Mesenchymal stem cell (in vitro differentiated cells and primary cell): ENCODE measurements at regions not wholly inside any gene's neighbourhood (a gene's known extent, or its start where the extent isn't known, plus 50 kb on each side); places are given as distances from the start of the nearest gene placed in this dataset.
A peak's percentile ranks its signal among the peaks of the same experiment; 100 is the strongest.

ENCODE experiments used
- DNase-seq: peaks from one replicate; pipeline ENCODE4 v3.0.0-alpha.2; 2013
- H2AFZ ChIP-seq: one replicate; pipeline ENCODE4 v1.6.1; 2013; ENCODE audit warnings: low read depth, mild to moderate bottlenecking, control low read depth, inconsistent platforms, low read length, moderate library complexity
- H2AK5ac ChIP-seq: 2 replicates; pipeline ENCODE4 v1.6.1; 2013; ENCODE audit warnings: low read length, moderate library complexity, mild to moderate bottlenecking, inconsistent platforms; ENCODE audit not compliant: severe bottlenecking
- H2BK120ac ChIP-seq: one replicate; pipeline ENCODE4 v1.6.1; 2013; ENCODE audit warnings: low read depth, mild to moderate bottlenecking, inconsistent platforms, low read length, moderate library complexity
- H2BK12ac ChIP-seq, 2 experiments: one replicate each; pipeline ENCODE4 v1.6.1; 2013; ENCODE audit warnings: inconsistent platforms in 2 of 2, low read length in 2 of 2, mild to moderate bottlenecking in 2 of 2, moderate library complexity in 2 of 2, control low read depth in 1 of 2
- H2BK15ac ChIP-seq: one replicate; pipeline ENCODE4 v1.6.1; 2013; ENCODE audit warnings: mild to moderate bottlenecking, low read depth, inconsistent platforms; ENCODE audit not compliant: poor library complexity, severe bottlenecking
- H2BK5ac ChIP-seq: 2 replicates; pipeline ENCODE4 v1.6.1; 2013; ENCODE audit warnings: low read depth, mild to moderate bottlenecking, low read length, control low read depth, inconsistent platforms; ENCODE audit not compliant: poor library complexity, severe bottlenecking
- H3K14ac ChIP-seq, 2 experiments: one replicate each; pipeline ENCODE4 v1.6.1; 2013; ENCODE audit warnings: inconsistent platforms in 2 of 2, low read length in 2 of 2, control low read depth in 1 of 2, mild to moderate bottlenecking in 1 of 2, moderate library complexity in 1 of 2
- H3K18ac ChIP-seq, 2 experiments: one replicate each; pipeline ENCODE4 v1.6.1; 2013; ENCODE audit warnings: inconsistent platforms in 2 of 2, low read length in 2 of 2, control low read depth in 1 of 2, low read depth in 1 of 2, mild to moderate bottlenecking in 1 of 2
- H3K23ac ChIP-seq, 2 experiments: one replicate each; pipeline ENCODE4 v1.6.1; 2013; ENCODE audit warnings: inconsistent platforms in 2 of 2, low read length in 2 of 2, mild to moderate bottlenecking in 2 of 2, moderate library complexity in 2 of 2, control low read depth in 1 of 2
- H3K27ac ChIP-seq: 2 replicates; pipeline ENCODE4 v1.5.1; 2013; ENCODE audit warnings: mild to moderate bottlenecking, moderate library complexity, low read length, control low read depth, inconsistent platforms; ENCODE audit not compliant: poor library complexity, severe bottlenecking
- H3K27me3 ChIP-seq, 2 experiments: 2 replicates each; pipeline versions ENCODE4 v1.6.1 to v1.7.0; 2013; ENCODE audit warnings: low read length in 2 of 2, mild to moderate bottlenecking in 2 of 2, moderate library complexity in 2 of 2, control low read depth in 1 of 2, inconsistent platforms in 1 of 2; ENCODE audit not compliant: control insufficient read depth in 1 of 2, insufficient read depth in 1 of 2
- H3K36me3 ChIP-seq, 2 experiments: 2 replicates each; pipeline versions ENCODE4 v1.6.1 to v1.7.0; 2013; ENCODE audit warnings: low read length in 2 of 2, control low read depth in 1 of 2, inconsistent platforms in 1 of 2, low read depth in 1 of 2, mild to moderate bottlenecking in 1 of 2; ENCODE audit not compliant: insufficient read depth in 2 of 2, control insufficient read depth in 1 of 2
- H3K4ac ChIP-seq, 2 experiments: one replicate each; pipeline ENCODE4 v1.6.1; 2013; ENCODE audit warnings: inconsistent platforms in 2 of 2, low read length in 2 of 2, mild to moderate bottlenecking in 2 of 2, moderate library complexity in 2 of 2, control low read depth in 1 of 2, low read depth in 1 of 2
- H3K4me1 ChIP-seq: 2 replicates; pipeline ENCODE4 v1.6.1; 2013; ENCODE audit warnings: low read depth, low read length, control low read depth; ENCODE audit not compliant: control insufficient read depth, insufficient read depth
- H3K4me2 ChIP-seq: 2 replicates; pipeline ENCODE4 v1.6.1; 2013; ENCODE audit warnings: low read length, mild to moderate bottlenecking, inconsistent platforms; ENCODE audit not compliant: poor library complexity, severe bottlenecking
- H3K4me3 ChIP-seq, 2 experiments: 2 replicates each; pipeline versions ENCODE4 v1.5.1 to v1.7.0; 2013; ENCODE audit warnings: low read length in 2 of 2, mild to moderate bottlenecking in 2 of 2, control low read depth in 1 of 2, low read depth in 1 of 2; ENCODE audit not compliant: insufficient read depth in 1 of 2
- H3K79me1 ChIP-seq: replicated peaks from 2 replicates; pipeline ENCODE4 v1.6.1; 2013; ENCODE audit warnings: mild to moderate bottlenecking, control low read depth, low read length, inconsistent platforms; ENCODE audit not compliant: poor library complexity, severe bottlenecking
- H3K9ac ChIP-seq: 2 replicates; pipeline ENCODE4 v1.7.0; 2013; ENCODE audit warnings: mild to moderate bottlenecking, low read length, moderate library complexity
- H3K9me3 ChIP-seq: 2 replicates; pipeline ENCODE4 v1.7.0; 2013; ENCODE audit warnings: mild to moderate bottlenecking, low read length; ENCODE audit not compliant: control insufficient read depth
- H4K8ac ChIP-seq: one replicate; pipeline ENCODE4 v1.6.1; 2013; ENCODE audit warnings: inconsistent platforms, mild to moderate bottlenecking, low read length, moderate library complexity
- H4K91ac ChIP-seq: one replicate; pipeline ENCODE4 v1.6.1; 2013; ENCODE audit warnings: mild to moderate bottlenecking, low read length, inconsistent platforms
- WGBS: methylation state at CpG from one replicate; pipeline ENCODE4 v1.1.7; 2013; ENCODE audit warnings: mixed read lengths; 5-methylcytosine and 5-hydroxymethylcytosine counted together

DNA sequence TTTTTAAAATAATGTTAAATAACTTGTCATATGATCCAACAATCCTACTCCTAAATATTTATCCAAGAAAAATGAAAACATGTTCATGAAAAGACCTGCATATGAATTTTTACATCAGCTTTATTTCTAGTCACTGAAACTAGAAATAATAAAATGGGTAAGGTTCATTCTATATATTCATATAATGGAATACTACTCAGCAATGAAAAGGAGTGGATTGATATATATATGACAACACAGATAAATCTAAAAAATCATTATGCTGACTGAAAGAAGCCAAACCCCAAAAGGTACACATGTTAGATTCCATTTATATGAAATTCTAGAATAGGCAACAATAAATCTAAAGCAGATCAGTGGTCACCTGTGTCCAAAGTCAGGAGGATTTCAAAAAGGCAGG lies 84.9 kb upstream of the PCBD1 start:
- Histone ChIP-seq H2AFZ (no peak overlapping the region), H3K4ac (no peak overlapping the region), H3K27me3 (peaks cover 28 to 65% of the 10 kb centered on the region in 2 experiments), H3K23ac (no peak overlapping the region), H3K4me2 (no peak overlapping the region), H4K91ac (no peak overlapping the region), H2BK5ac (no peak overlapping the region), H3K9ac (no peak overlapping the region), H3K14ac (no peak overlapping the region), H3K18ac (no peak overlapping the region), H2BK15ac (no peak overlapping the region), H2BK120ac (no peak overlapping the region), H3K79me1 (no peaks in the 10 kb centered on the region), H2AK5ac (no peak overlapping the region), H4K8ac (no peak overlapping the region), H3K36me3 (no peaks in the 10 kb centered on the region), H3K4me3 (no peak overlapping the region), H2BK12ac (no peak overlapping the region), H3K27ac (no peak overlapping the region), H3K9me3 (peaks cover 6% of the 10 kb centered on the region), H3K4me1 (no peaks in the 10 kb centered on the region)
- no peak for DNase-seq

DNA sequence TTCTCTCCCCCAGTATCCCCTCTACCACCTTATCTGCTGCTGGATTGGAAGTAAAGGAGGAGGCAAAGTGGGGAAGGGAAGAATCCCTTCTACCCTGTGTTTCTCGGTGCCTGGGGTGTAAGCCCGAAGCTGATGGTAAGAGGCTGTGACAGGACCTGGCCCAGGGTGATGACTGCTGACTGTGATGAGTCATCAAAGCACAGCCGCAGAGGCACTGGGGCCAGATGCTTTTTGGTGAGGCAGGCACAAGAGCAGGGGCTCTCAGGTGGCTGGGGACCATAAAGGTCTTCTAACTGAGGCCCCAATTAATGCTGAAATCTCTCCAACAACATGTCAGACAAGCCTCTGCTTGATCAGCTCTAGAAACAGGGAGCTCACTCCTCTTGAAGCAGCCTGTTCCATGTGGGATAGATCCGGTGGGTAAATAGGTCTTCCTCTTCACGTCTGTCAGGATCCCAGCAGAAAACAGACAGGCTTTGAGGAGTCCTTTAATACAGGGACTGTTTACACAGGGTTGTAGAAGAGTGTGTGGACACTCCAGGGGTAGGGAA lies 86.1 kb upstream of the PCBD1 start:
- Histone ChIP-seq H3K18ac (no peak overlapping the region), H3K4me2 (no peak overlapping the region), H3K9me3 (peaks cover 6% of the 10 kb centered on the region), H3K4ac (no peak overlapping the region), H3K27me3 (peaks cover 28 to 64% of the 10 kb centered on the region in 2 experiments), H2AFZ (no peak overlapping the region), H3K23ac (no peak overlapping the region), H2BK5ac (no peak overlapping the region), H2BK15ac (no peak overlapping the region), H3K14ac (no peak overlapping the region), H2BK120ac (no peak overlapping the region), H3K4me1 (no peaks in the 10 kb centered on the region), H3K4me3 (no peak overlapping the region), H2BK12ac (no peak overlapping the region), H4K91ac (no peak overlapping the region), H3K27ac (no peak overlapping the region), H3K79me1 (no peaks in the 10 kb centered on the region), H3K9ac (no peak overlapping the region), H4K8ac (no peak overlapping the region), H3K36me3 (no peaks in the 10 kb centered on the region), H2AK5ac (no peak overlapping the region)
- DNase-seq = peak; percentile 3
- WGBS = 35% methylated on average over 5 of the region's 5 CpGs

DNA sequence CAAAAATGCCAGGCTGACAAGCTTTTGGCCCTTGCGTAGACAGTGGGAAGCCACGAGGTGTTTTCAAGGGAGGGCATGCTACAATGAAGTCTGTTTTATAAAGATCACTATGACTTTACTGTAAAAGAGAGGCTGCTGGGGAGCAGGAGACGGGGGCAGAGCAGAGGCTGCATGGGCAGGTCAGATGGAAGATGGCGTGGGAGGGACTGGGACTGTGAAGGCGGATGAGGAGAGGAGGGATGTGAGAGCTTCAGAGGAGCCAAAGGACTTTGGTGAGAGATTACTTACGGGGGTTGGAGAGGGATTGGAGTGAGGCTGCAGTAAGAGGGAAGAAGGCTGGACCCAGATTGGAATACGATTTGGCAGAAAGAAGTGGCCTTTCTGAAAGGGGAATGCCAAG lies 86.6 kb upstream of the PCBD1 start:
- no peak overlapping the region for H3K4ac ChIP-seq
- DNase-seq = no peak
- H4K8ac ChIP-seq = no peak overlapping the region
- no peaks in the 10 kb centered on the region for H3K4me1 ChIP-seq
- H3K36me3 ChIP-seq = no peaks in the 10 kb centered on the region
- H3K14ac ChIP-seq = no peak overlapping the region
- peaks cover 32 to 65% of the 10 kb centered on the region in 2 experiments for H3K27me3 ChIP-seq
- no peak overlapping the region for H3K27ac ChIP-seq
- H3K4me3 ChIP-seq = no peak overlapping the region
- H3K9me3 ChIP-seq = peaks cover 6% of the 10 kb centered on the region
- no peak overlapping the region for H3K4me2 ChIP-seq
- 79% methylated on average over 6 of the region's 7 CpGs for WGBS
- no peak overlapping the region for H2BK12ac ChIP-seq
- H2BK120ac ChIP-seq = no peak overlapping the region
- no peaks in the 10 kb centered on the region for H3K79me1 ChIP-seq
- no peak overlapping the region for H3K9ac ChIP-seq
- no peak overlapping the region for H2BK15ac ChIP-seq
- no peak overlapping the region for H2AFZ ChIP-seq
- no peak overlapping the region for H4K91ac ChIP-seq
- no peak overlapping the region for H3K23ac ChIP-seq
- H2BK5ac ChIP-seq = no peak overlapping the region
- no peak overlapping the region for H3K18ac ChIP-seq
- no peak overlapping the region for H2AK5ac ChIP-seq

- 80% methylated on average over 6 of the region's 6 CpGs for WGBS
- Histone ChIP-seq H3K4me1 (peaks cover under 1% of the 10 kb centered on the region), H3K9me3 (peaks cover 6% of the 10 kb centered on the region)
Observed at GRCh38 chr10:70976063-70976695, 87.8 kb upstream of the PCBD1 start.

More at GRCh38 chr10:70976063-70976695, 87.8 kb upstream of the PCBD1 start:
- Histone ChIP-seq H2BK15ac (no peak overlapping the region), H2BK5ac (no peak overlapping the region), H3K27me3 (peaks cover 37 to 75% of the 10 kb centered on the region in 2 experiments), H2AFZ (no peak overlapping the region), H3K4me2 (no peak overlapping the region), H3K23ac (no peak overlapping the region), H3K14ac (no peak overlapping the region), H3K18ac (no peak overlapping the region), H3K4me3 (no peak overlapping the region), H4K8ac (no peak overlapping the region), H3K4ac (no peak overlapping the region), H2BK12ac (no peak overlapping the region), H3K36me3 (no peaks in the 10 kb centered on the region), H3K9ac (no peak overlapping the region), H2AK5ac (no peak overlapping the region), H4K91ac (no peak overlapping the region), H2BK120ac (no peak overlapping the region), H3K27ac (no peak overlapping the region), H3K79me1 (no peaks in the 10 kb centered on the region)
- no peak for DNase-seq
